OCI-LY7 (cell line): ENCODE measurements at regions not wholly inside any gene's neighbourhood (a gene's known extent, or its start where the extent isn't known, plus 50 kb on each side); places are given as distances from the start of the nearest gene placed in this dataset.

Experiments used
- EZH2phosphoT487 ChIP-seq: fragments of 200-600 bp; sonication (generic); IDR thresholded peaks from 2 replicates; pipeline ENCODE4 v1.6.1; 2018; ENCODE audit warnings: low read depth, borderline replicate concordance, mild to moderate bottlenecking, mixed run types, antibody characterized with exemption, low read length, moderate library complexity, mixed read lengths
- TF ChIP-seq, protein P1 (sequence below): fragments of 200-600 bp; sonication (generic); conservative IDR thresholded peaks from 2 replicates; pipeline ENCODE4 v1.5.1; 2014; ENCODE audit warnings: mild to moderate bottlenecking, antibody characterized with exemption, low read length, moderate library complexity, mixed read lengths

GRCh38 chr4:136599890-136600289, 932.4 kb downstream of the PCDH18 start:
- TF ChIP-seq, protein P1, sequence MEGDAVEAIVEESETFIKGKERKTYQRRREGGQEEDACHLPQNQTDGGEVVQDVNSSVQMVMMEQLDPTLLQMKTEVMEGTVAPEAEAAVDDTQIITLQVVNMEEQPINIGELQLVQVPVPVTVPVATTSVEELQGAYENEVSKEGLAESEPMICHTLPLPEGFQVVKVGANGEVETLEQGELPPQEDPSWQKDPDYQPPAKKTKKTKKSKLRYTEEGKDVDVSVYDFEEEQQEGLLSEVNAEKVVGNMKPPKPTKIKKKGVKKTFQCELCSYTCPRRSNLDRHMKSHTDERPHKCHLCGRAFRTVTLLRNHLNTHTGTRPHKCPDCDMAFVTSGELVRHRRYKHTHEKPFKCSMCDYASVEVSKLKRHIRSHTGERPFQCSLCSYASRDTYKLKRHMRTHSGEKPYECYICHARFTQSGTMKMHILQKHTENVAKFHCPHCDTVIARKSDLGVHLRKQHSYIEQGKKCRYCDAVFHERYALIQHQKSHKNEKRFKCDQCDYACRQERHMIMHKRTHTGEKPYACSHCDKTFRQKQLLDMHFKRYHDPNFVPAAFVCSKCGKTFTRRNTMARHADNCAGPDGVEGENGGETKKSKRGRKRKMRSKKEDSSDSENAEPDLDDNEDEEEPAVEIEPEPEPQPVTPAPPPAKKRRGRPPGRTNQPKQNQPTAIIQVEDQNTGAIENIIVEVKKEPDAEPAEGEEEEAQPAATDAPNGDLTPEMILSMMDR, result no peak
- no peak for TF ChIP-seq EZH2phosphoT487
